ENCODE measurements at regions not wholly inside any gene's neighbourhood (a gene's known extent, or its start where the extent isn't known, plus 50 kb on each side); places are given as distances from the start of the nearest gene placed in this dataset.

GRCh38 chr4:129167640-129168260 is 71.8 kb downstream of the C4orf33 start:
- DNase-seq = no peak

- no peak for DNase-seq
Observed at GRCh38 chr4:129172181-129172580, 76.2 kb downstream of the C4orf33 start.

GRCh38 chr4:129176864-129177263 is 80.9 kb downstream of the C4orf33 start:
- no peak for DNase-seq

DNA sequence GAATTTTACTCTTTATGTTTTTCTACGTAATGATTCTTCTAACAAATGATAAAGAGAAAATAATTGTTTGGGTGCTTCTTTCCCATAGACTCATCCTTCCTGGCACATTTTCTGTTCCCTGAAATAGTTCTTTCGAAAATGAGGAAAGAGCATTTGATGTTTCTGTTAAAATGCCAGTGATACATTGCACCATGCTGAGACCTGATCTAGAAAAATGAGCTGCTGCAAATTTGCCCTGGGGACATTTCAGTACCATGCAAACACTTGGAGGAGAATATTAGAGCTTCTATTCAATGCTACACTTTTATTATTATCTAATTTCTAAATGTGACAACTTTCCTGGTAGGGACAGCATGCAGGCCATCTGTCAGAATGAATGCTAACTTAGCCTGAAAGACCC is 83.3 kb downstream of the C4orf33 start:
- DNase-seq = no peak

DNA sequence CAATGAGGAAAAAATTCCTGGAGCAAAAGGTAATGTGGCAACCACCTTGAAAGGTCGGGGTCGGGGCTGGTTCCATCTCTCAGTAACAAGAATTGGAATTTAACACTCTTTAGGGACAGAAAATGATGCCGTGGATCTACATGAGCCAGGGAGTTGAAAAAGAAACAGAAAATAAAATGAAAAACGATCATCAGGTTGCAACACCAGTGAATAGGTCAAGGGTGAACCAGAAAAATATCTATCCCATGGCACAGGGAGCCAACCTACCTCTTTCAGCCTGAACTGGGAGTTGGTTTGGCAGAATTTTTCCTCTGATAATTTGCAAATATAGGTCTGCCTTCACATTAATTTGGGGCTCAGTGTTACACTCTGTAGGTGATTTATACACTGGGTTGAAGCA is 93.7 kb downstream of the C4orf33 start:
- DNase-seq = no peak

- DNase-seq = no peak
Observed at GRCh38 chr4:129193357-129194100, 97.6 kb downstream of the C4orf33 start.

DNA sequence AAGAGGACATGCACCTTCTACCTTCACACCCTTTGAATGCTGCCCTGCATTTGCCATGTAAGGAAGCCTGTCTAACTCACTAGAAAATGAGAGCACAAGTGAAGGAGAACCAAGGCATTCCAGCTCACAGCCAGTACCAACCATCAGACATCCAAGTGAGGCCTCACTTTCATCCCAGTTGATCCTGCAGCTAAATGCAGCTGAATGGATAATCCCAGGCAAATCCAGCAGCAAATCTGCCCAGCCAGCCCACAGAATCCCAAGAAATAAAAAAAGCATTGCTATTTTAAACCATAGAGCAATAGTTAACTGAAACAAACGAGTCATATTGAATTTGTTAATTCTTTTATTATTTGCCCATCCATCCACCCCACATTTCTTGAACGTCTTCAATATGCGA is 112.5 kb downstream of the C4orf33 start:
- no peak for DNase-seq

- DNase-seq = no peak
Observed at GRCh38 chr4:129213692-129214091, 117.7 kb downstream of the C4orf33 start.

- DNase-seq = no peak
Observed at GRCh38 chr4:129218360-129218759, 122.4 kb downstream of the C4orf33 start.

GRCh38 chr4:129218897-129219296 is 122.9 kb downstream of the C4orf33 start:
- no peak for DNase-seq

DNA sequence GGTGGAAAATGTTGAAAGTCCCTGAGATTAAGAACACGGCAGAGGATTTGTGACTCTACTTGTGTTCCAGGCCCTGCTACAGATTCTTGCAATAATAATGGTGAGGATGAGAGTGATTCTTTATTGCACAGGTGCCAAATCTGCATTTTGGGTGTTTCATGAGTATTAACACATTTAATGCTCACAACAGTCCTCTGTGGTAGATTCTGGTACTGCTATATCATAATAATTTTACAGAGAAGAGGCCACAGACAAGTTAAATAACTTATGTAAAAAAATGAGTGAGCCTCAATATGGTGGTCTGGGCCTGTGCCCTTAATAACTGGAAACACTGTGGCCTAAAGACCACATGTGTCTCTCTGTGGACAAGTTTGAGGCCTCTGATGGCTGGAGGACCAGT is 124.3 kb downstream of the C4orf33 start:
- DNase-seq = no peak

DNA sequence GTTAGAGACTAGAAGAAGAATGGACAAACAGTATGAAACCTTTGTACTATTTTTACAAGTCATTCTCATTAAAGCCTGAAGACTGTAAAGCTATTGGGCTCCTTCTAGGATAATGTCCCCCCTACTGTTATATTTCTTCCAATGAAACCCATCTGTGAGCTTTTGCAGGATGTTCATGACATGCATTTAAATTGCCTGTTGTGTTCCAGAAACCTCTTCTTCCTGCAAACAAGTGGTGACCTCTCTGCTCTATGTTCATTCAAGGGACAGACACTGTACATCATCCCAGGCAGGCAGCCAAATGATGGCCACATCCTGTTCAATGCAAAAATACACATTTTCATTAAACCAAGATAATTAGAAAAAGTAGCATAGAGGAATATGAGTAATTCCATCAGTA is 128.0 kb downstream of the C4orf33 start:
- DNase-seq = no peak

GRCh38 chr4:129230846-129231245 is 134.9 kb downstream of the C4orf33 start:
- DNase-seq = no peak

GRCh38 chr4:129231945-129232588 is 136.1 kb downstream of the C4orf33 start:
- DNase-seq = no peak

- DNase-seq = no peak
Observed at GRCh38 chr4:129232589-129233337, 136.8 kb downstream of the C4orf33 start.

- DNase-seq = no peak
Observed at GRCh38 chr4:129233691-129234090, 137.7 kb downstream of the C4orf33 start.

- DNase-seq = no peak
Observed at GRCh38 chr4:129236351-129236750, 140.4 kb downstream of the C4orf33 start.

DNA sequence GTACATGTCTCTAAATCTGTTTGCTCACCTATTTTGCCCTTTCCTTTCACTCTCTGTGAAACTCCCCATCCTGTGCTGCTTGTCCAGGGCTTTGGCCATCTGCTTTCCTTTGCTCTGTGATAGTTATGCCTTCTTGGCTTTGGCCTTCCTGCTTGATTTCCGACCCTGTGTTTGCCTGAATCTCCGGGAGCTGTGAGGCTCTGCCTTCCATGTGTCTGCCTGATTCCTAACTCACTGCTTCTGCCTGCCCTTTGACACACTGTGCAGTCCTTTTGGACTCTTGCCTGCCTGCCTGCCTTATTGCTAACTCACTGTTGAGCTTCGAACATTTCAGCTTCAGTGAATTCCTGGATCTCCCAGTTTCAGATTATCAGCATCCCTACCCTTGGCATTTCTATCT is 143.1 kb downstream of the C4orf33 start:
- no peak for DNase-seq

GRCh38 chr4:129240816-129241215 is 144.9 kb downstream of the C4orf33 start:
- no peak for DNase-seq

DNA sequence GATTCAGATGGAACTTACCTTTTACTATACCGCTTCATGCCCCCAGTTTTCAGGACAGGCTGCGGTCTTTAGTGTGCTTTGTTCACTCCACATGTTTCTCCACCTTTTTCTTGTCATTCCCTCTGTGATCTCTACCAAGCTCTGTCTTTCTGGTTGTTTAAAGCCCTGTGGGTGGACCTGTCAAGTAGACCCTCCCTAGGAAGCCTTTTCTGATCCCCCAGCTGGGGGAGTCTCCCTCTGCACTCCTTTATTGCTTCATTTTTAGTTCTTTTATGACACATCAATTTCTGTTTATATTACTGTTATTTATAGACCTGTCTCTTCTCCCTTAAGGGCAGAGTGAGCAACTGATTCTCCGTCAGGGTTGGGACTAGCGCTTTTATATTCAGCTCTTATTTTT is 150.2 kb downstream of the C4orf33 start:
- DNase-seq = no peak

DNA sequence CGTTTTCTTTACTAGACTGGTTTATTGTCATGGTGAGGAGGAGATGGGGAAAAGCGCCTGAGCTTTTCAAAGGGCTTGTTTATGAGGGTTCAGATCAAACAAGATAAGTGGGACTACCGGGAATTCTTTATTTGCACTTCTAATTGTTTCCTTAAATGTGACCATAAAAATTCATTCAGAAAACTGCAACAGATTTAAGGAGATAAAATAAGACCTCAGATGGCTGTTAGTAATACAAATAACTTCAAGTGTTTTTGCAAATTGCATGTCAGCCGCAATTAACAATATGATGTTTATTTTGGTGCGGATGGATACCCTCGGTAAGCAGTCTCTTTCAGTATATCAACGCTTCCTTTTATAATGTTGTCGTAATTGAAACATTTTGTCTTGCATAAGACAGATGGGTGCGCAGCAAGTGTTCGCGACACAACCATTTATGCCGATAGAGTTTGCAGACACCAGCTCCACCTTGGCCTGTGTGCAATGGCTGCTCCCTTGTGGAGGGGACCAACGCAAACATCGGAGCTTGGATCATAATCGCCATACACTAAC is 151.0 kb downstream of the C4orf33 start:
- DNase-seq = no peak

DNA sequence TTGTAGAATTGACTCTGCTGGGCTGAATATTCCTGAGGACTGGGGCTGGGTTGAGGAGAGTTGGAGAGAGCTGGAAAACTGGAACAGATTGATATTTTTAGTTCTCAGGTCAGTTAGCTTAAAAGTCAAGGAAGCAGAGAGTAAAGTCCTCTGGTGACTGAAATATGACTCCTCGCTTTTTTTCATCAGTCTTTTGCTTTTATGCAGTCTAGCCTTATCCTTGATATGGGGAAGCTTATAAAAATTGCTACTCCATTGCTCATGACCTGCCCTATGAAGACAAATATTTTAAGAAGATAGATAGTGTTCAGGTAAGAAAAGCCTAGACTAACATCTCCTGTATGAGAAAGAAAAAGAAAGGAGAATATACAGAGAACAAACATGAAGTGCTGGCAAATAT is 152.7 kb downstream of the C4orf33 start:
- no peak for DNase-seq

GRCh38 chr4:129254126-129254525 is 158.2 kb downstream of the C4orf33 start:
- no peak for DNase-seq

Data from activated T-cell treated with anti-CD3 and anti-CD28 coated beads, Interleukin-2, amount 50 U/mL, for 48 hours (primary cell).